K562 (cell line): ENCODE measurements at regions not wholly inside any gene's neighbourhood (a gene's known extent, or its start where the extent isn't known, plus 50 kb on each side); places are given as distances from the start of the nearest gene placed in this dataset.
A peak's percentile ranks its signal among the peaks of the same experiment; 100 is the strongest.
"Not testable (repeated sequence)": the region's sequence is repeated elsewhere in the genome, so short reads cannot be mapped to it uniquely, and the experiment has no call there.

Source experiments
- ATAC-seq: fragments of 200-7000 bp; cut with Tn5 transposase; 3 replicates; pipeline ENCODE4 v1.9.1; 2020; ENCODE audit warnings: moderate library complexity
- BruUV-seq: library from RNA; stranded (reverse); fragments of 400-500 nt; replicated peaks from 2 replicates; lab custom pipeline; 2021; lab: Mats Ljungman, UMichigan
- CTCF ChIA-PET: fragments of 300-600 bp; formaldehyde crosslinking; extraction: SDS; loops from one replicate; lab custom pipeline; 2021; ENCODE audit warnings: low intra/inter-chr PET ratio; lab: Yijun Ruan, JAX
- POLR2A ChIA-PET: fragments of 300-600, 350-650 bp; sonication (Branson Sonifier 250); formaldehyde crosslinking; extraction: SDS; loops from one replicate; lab custom pipeline; 2021; ENCODE audit warnings: antibody characterized with exemption, inconsistent platforms; lab: Yijun Ruan, JAX
- DNase-seq, 4 experiments: peaks; one replicate each; pipeline versions ENCODE4 v3.0.0 to v3.0.0-alpha.2; 2011 to 2018; ENCODE audit warnings: low spot score in 3 of 4, mixed read lengths in 3 of 4; ENCODE audit errors: extremely low read depth in 1 of 4
- FAIRE-seq: peaks from 2 replicates; lab custom pipeline; 2011; peaks lifted over from hg19 to GRCh38; lab: Jason Lieb, UNC
- H2AFZ ChIP-seq: 2 replicates; pipeline ENCODE4 v1.6.0; 2011; ENCODE audit warnings: low read depth, low read length, control low read depth, inconsistent platforms
- H3K27ac ChIP-seq: fragments of 200-600 bp; 3 replicates; pipeline ENCODE4 v1.8.0; 2011; ENCODE audit warnings: low read depth, mild to moderate bottlenecking, control low read depth, inconsistent platforms, low read length, moderate library complexity, mixed read lengths; ENCODE audit errors: extremely low read depth
- H3K27me3 ChIP-seq, 2 experiments: fragments of 300-600 bp in 1 of 2; 2 replicates in 1 of 2; 3 replicates in 1 of 2; pipeline versions ENCODE4 v1.6.0 to v1.8.0; 2011; ENCODE audit warnings: inconsistent platforms in 2 of 2, low read length in 2 of 2, mild to moderate bottlenecking in 1 of 2, mixed read lengths in 1 of 2, moderate library complexity in 1 of 2; ENCODE audit not compliant: control insufficient read depth in 2 of 2, insufficient read depth in 2 of 2
- H3K36me3 ChIP-seq: fragments of 300-600 bp; 3 replicates; pipeline ENCODE4 v1.8.0; 2011; ENCODE audit warnings: mild to moderate bottlenecking, low read length, inconsistent platforms; ENCODE audit not compliant: control insufficient read depth, insufficient read depth
- H3K4me1 ChIP-seq, 2 experiments: fragments of 200-600 bp in 1 of 2; replicated peaks in 1 of 2; 2 replicates in 1 of 2; 3 replicates in 1 of 2; pipeline versions ENCODE4 v1.5.1 to v1.8.0; 2011; ENCODE audit warnings: inconsistent platforms in 2 of 2, low read length in 2 of 2, mild to moderate bottlenecking in 1 of 2, mixed read lengths in 1 of 2, moderate library complexity in 1 of 2; ENCODE audit not compliant: control insufficient read depth in 2 of 2, insufficient read depth in 2 of 2
- H3K4me2 ChIP-seq: 2 replicates; pipeline ENCODE4 v1.6.1; 2011; ENCODE audit warnings: low read length, control low read depth, inconsistent platforms, mixed read lengths; ENCODE audit not compliant: insufficient read depth
- H3K4me3 ChIP-seq: fragments of 200-600 bp; sonication (generic), shearing (Covaris generic); 2 replicates; pipeline ENCODE4 v1.5.1; 2016; ENCODE audit warnings: control low read depth, inconsistent platforms
- H3K79me2 ChIP-seq: fragments of 200-600 bp; 3 replicates; pipeline ENCODE4 v1.8.0; 2011; ENCODE audit warnings: low read length, inconsistent platforms; ENCODE audit not compliant: control insufficient read depth, insufficient read depth
- H3K9ac ChIP-seq, 2 experiments: 2 replicates each; pipeline versions ENCODE4 v1.6.0 to v1.6.1; 2011; ENCODE audit warnings: low read depth in 2 of 2, low read length in 2 of 2, control low read depth in 1 of 2, inconsistent platforms in 1 of 2, mild to moderate bottlenecking in 1 of 2, mixed read lengths in 1 of 2; ENCODE audit not compliant: insufficient read depth in 1 of 2
- H3K9me1 ChIP-seq: one replicate; pipeline ENCODE4 v1.6.0; 2011; ENCODE audit warnings: inconsistent platforms, mild to moderate bottlenecking, low read length, moderate library complexity; ENCODE audit not compliant: control insufficient read depth, insufficient read depth
- H3K9me3 ChIP-seq: replicated peaks from 2 replicates; pipeline ENCODE4 v1.5.1; 2011; ENCODE audit warnings: low read depth, low read length, inconsistent platforms; ENCODE audit not compliant: control insufficient read depth, insufficient read depth
- H4K20me1 ChIP-seq: replicated peaks from 2 replicates; pipeline ENCODE4 v1.6.1; 2011; ENCODE audit warnings: low read length, inconsistent platforms, mixed read lengths; ENCODE audit not compliant: control insufficient read depth, insufficient read depth
- ELF1 ChIP-seq: fragments of 200-800 bp; sonication (Bioruptor generic); IDR thresholded peaks from 2 replicates; pipeline ENCODE4 v1.6.1; 2016; ENCODE audit warnings: missing genetic modification characterization, missing compliant biosample characterization
- ETV1 ChIP-seq: fragments of 450-650 bp; conservative IDR thresholded peaks from 2 replicates; pipeline ENCODE4 v1.6.1; 2016; ENCODE audit warnings: missing genetic modification characterization, control low read depth, low read depth, missing compliant biosample characterization
- MEIS2 ChIP-seq: fragments of 450-650 bp; IDR thresholded peaks from 2 replicates; pipeline ENCODE4 v1.6.1; 2014; ENCODE audit warnings: mild to moderate bottlenecking; ENCODE audit not compliant: partially characterized antibody
- NFRKB ChIP-seq: fragments of 450-650 bp; IDR thresholded peaks from 2 replicates; pipeline ENCODE4 v1.6.1; 2016; ENCODE audit warnings: low read depth
- PHF20 ChIP-seq: fragments of 450-650 bp; IDR thresholded peaks from 2 replicates; pipeline ENCODE4 v1.6.1; 2018; ENCODE audit not compliant: partially characterized antibody
- POLR2G ChIP-seq: fragments of 200-400 bp; formaldehyde crosslinking; IDR thresholded peaks from 2 replicates; pipeline ENCODE4 v1.6.1; 2017; ENCODE audit warnings: low read depth, mild to moderate bottlenecking, antibody characterized with exemption, low read length, moderate library complexity
- SMAD1 ChIP-seq: fragments of 150-350 bp; IDR thresholded peaks from 2 replicates; pipeline ENCODE4 v1.6.1; 2014; ENCODE audit warnings: low read length, low read depth; ENCODE audit not compliant: partially characterized antibody
- SPI1 ChIP-seq: IDR thresholded peaks from 2 replicates; pipeline ENCODE4 v1.6.1; 2011; ENCODE audit warnings: low read depth, low read length, control low read depth, borderline replicate concordance
- ZNF583 ChIP-seq: fragments of 250-450 bp; sonication (Bioruptor Pico); IDR thresholded peaks from 2 replicates; pipeline ENCODE4 v1.4.0; 2020
- WGBS: fragments of 100-300 bp; shearing (Covaris generic); methylation state at CpG from one replicate; pipeline ENCODE4 v1.1.6; 2016; ENCODE audit warnings: low coverage, mixed read lengths; ENCODE audit not compliant: insufficient coverage; ENCODE audit errors: missing lambda C conversion rate; 5-methylcytosine and 5-hydroxymethylcytosine counted together
- in situ Hi-C: fragments of 300-500 bp; cut with MboI; formaldehyde crosslinking; loops from 4 replicates; pipeline ENCODE4 v1.15.0; 2018; ENCODE audit warnings: inconsistent platforms, mixed read lengths
- intact Hi-C: fragments of 100-400 bp; cut with micrococcal nuclease; formaldehyde crosslinking; loops from 2 replicates; pipeline ENCODE4 v1.14.2; 2022
- TF ChIP-seq, protein P1 (sequence below): sonication (generic); formaldehyde crosslinking; IDR thresholded peaks from 2 replicates; pipeline ENCODE4 v1.8.0; 2022; ENCODE audit warnings: mild to moderate bottlenecking, missing genetic modification reagents

DNA sequence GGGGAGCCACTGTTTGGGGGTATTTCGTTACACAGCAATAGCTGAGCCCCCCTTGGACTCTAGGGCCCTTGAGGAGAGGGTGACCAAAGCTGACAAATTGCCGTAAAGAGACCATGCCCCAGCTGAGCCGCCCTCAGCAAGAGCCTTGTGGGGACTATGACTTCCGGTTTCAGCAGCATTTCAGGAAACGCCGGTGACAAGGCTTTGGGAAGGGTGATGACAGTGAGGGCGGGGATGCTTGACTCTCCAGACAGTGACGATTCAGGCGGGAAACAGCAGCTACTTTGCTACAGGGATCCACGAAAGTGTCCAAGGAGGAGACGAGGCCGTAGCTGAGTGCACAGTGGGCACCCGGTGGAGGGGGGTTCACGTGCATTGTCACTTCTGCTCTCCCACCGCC, 360.8 kb downstream of the C16orf95 start (continued):
- TF ChIP-seq NFRKB: no peak
- no peak for TF ChIP-seq ZNF583 (CRISPR knock-in tag)
- peak; percentile 43; the same call in 1 of the 2 replicates for TF ChIP-seq ELF1 (tag)
- TF ChIP-seq, protein P1, sequence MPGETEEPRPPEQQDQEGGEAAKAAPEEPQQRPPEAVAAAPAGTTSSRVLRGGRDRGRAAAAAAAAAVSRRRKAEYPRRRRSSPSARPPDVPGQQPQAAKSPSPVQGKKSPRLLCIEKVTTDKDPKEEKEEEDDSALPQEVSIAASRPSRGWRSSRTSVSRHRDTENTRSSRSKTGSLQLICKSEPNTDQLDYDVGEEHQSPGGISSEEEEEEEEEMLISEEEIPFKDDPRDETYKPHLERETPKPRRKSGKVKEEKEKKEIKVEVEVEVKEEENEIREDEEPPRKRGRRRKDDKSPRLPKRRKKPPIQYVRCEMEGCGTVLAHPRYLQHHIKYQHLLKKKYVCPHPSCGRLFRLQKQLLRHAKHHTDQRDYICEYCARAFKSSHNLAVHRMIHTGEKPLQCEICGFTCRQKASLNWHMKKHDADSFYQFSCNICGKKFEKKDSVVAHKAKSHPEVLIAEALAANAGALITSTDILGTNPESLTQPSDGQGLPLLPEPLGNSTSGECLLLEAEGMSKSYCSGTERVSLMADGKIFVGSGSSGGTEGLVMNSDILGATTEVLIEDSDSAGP (CRISPR knock-in tag): no peak
- no peak for TF ChIP-seq SMAD1
- TF ChIP-seq SPI1: 0 out of 2 replicates have a peak, but pooled peaks have one; percentile 24
- TF ChIP-seq MEIS2: peak; percentile 28
- TF ChIP-seq ETV1 (tag): no peak
- TF ChIP-seq POLR2G: no peak
- TF ChIP-seq PHF20: no peak

DNA sequence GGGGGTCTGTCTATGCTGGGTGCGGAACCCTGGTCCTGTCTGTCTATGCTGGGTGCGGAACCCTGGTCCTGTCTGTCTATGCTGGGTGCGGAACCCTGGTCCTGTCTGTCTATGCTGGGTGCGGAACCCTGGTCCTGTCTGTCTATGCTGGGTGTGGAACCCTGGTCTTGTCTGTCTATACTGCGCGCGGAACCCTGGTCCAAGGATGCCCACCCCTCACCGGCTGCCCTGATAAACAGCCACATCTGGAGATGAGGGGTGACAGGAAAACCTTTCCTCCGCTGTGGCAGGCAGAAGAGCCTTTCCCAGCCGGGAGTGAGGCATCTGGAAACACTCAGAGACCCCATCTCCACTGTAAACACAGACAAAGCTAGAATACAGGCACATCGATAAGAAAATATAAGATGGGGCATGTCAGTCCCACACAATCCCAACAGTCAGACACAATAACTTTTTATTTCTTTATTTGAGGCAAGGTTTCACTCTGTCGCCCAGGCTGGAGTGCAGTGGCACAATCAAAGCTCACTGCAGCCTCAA, 359.5 kb downstream of the C16orf95 start:
- BruUV-seq, H3K4me2 ChIP-seq, H3K9me1 ChIP-seq, POLR2A ChIA-PET, H4K20me1 ChIP-seq, H2AFZ ChIP-seq, H3K4me1 ChIP-seq, ATAC-seq, H3K9me3 ChIP-seq, CTCF ChIA-PET, in situ Hi-C loops, H3K79me2 ChIP-seq, intact Hi-C loops, H3K9ac ChIP-seq, DNase-seq, FAIRE-seq, H3K36me3 ChIP-seq, H3K27ac ChIP-seq, H3K4me3 ChIP-seq: not testable (repeated sequence)
- H3K27me3 ChIP-seq: peaks cover 15 to 73% of the 10 kb centered on the region in 2 experiments; a peak in 4 of 5 replicates
- WGBS: 1% methylated on average over 7 of the region's 12 CpGs
